ENCODE measurements at regions not wholly inside any gene's neighbourhood (a gene's known extent, or its start where the extent isn't known, plus 50 kb on each side); places are given as distances from the start of the nearest gene placed in this dataset.

DNA sequence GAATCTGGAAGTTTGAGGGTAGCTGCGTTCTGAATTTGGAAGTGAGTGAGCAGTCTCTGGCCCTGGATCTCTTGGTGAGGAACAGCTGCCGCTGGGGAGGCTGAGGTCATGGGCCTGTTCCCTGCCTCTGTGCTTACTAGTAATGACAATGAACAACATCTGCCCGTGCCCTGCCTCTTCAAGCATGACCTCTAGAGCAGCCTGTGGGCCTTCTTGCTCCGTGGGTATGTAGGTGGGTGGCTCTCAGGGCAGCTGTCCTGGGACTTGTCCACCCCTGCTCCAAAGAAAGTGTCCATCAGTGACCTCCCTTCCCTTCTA lies 186.2 kb downstream of the CXCL12 start:
- DNase-seq (ENCODE audit: low read depth) = no peak

DNA sequence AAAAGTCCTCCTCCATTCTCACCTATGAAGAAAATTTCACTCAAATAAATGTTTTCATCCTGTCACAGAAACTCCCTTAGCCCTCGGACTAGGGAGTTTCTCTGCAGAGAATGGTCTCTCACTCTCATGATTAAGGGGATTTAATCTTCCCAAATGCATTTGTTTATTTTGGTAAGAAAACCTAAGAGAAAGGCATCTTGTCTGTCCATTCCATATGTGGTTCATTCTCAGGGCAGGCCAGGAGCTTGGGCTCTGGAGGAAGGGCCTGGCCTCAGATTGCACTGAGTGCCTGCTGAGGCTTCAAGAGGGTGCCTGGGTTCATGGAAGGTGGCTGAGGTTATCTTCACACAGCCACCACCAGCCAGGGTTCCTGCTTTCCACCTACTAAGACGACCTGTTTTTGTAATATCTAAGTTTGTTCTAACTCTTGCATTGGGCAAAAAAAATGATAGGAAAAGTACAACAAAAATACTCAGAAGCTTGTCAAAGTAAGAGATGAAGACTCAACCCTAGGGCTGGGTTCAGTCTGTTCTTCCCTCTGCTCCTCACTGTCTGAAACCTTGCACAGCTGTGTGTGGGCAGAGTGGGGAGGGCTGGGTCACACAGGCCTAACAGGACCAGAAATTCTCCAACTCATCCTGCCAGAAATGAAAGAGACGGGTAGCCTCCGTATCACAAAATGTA lies 186.7 kb downstream of the CXCL12 start:
- DNase-seq (ENCODE audit: low read depth) = no peak

DNA sequence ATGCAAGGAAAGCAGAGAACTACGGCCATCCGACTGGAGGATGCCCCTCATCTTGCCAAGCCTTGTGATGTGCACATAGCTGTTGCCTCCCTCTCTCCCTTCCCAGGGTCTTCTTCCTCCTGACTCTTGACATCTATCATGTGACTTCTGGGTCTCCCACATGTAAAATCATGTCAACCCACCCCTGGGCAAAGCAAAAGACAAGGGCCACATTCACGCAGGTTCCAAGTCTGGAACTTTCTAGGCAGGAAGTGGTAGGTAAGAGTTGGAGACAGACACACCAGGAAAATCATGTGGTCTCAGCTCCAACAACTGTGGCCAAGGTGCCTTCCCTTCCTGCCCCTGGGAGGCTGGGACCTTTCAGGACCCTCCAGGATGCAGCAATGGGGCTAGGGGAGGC lies 187.3 kb downstream of the CXCL12 start:
- DNase-seq (ENCODE audit: low read depth) = no peak

DNA sequence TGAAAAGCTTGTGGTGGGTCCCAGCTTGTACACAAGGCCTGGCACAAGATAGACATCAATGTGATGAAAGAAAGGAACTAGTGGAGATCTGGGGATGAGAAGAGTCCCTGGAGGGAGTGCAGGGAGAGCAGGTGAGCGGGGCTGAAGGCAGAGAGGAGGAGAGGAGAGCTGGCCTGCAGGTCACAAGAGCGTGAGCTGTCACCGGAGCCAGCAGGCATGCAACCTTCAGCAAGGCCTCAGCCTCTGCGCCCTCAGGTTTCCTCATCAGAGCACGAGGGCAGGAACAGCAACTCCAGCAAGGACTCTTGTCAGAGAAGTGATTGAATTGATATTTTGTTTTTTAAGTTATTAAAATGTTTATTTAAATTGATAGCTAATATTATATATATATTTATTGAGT lies 188.6 kb downstream of the CXCL12 start:
- no peak for DNase-seq (ENCODE audit: low read depth)

DNA sequence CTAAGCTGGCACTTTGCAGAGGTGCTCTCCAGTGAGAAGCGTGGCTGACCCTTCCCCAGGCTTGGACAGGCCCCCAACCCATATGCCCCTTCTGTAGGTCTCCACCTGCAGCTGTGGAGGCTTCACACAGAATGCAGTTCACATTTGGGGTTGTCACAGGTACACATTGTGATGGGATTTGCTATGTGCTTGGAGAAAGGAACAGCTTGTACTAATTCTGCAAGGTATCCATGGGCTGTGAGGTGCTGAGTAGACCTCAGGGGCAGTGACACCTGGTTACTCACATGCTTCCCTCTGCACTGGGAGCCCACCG lies 188.9 kb downstream of the CXCL12 start:
- no peak for DNase-seq (ENCODE audit: low read depth)

DNA sequence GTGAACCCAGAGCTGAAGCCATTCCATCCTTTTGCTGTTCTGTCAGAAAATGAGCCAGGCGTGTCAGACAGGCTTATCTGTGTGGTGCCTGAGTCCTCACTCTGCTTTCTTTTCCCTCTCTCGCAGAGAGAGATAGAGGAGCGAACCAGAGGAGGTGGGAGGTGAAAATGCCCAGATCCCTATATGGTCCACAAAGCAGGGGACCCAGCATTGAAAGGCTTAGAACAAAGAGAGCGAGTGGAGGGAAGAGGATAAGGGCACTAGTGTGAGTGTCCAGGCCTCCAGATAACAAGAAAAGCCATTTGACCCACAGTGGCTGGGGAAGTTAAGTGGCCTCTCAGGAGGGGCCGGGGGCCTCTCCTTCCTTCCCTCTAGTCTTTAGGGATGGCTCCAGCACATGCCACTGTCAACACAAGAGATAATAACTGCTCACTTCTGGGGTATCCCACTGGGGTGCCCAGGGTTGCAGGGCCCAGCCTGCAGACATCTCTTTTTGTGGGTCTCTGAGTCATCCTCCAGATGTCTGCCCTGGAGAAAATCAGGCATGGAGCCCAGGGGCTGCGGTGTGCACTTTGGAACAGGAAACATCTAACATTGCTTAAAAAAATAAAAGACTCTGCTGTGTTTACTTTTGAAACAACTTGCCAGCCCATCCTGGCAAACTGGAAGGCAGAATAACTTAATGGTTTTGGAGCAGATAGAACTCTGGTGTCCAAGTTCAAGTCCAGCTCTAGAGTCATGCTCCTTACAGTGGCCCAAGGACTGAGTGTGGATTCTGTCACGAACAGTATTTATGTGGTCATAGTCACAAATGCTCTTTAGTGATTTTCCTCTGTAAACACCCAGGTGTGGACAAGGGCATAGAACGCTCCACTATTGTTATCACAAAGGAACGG lies 189.5 kb downstream of the CXCL12 start:
- no peak for DNase-seq (ENCODE audit: low read depth)

DNA sequence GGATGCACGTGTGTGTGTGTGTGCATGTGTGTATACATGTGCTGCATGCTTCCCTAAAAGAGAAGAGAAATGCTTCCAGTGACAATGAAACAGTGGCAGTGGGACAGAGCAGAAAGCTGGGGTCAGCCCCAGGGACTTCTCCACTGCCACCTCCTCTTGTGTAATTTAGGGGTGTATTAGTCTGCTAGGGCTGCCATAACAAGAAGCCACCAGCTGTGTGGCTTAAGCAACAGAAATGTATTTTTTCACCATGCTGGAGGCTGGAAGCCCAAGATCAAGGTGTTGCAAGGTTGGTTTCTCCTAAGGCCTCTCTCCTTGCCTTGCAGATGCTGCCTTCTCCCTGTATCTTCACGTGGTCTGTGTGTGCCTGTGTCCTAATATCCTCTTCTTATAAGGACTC lies 190.5 kb downstream of the CXCL12 start:
- DNase-seq (ENCODE audit: low read depth) = no peak

DNA sequence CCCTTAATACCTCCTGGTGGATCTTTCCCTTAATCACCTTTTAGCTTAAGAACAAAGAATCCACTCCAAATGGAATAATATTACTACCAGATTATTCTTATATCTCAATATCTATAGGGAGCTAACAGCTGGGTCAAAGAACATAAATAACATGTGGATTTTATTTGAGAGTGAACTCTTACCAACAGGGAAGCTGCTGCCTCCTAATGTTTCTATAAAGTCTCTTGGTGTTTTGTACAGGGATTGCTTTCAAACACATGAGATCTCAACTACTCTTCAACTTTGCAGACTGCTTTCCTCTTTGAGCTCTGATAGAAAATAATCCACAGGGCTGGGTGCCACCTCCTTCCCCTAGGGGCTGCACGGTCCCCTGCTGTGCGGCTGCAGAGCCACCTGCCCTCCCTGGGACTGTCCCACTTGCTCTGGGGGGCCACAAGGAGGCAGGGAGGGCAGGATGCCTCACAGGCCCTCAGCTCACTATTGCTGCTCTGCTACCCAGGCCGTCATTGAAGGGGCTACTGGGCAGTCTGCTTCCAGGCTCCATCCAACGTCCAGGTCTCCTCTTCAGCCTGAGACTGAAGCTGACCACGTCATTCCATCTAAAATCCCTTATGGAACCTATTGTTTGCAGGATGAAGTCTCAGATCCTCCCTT lies 191.2 kb downstream of the CXCL12 start:
- DNase-seq (ENCODE audit: low read depth) = no peak

DNA sequence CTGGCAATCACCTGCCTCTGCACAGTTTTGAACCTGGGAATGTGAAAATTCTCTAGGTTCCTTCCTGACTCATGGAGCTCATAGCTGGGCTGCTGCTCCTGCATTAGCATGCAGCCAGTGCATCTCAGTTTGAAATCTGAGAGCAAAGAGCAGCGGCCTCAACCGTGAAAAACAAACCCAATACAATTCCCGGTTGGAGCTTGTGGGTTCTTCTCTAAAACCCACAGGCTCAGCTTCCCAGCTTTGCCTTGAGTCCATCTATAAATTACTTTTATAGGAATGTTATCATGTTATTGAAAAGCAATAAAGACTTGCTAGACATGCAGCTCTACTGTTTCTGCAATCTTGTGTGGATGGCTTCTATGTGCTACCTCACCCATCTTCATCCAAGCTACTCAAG lies 191.7 kb downstream of the CXCL12 start:
- DNase-seq (ENCODE audit: low read depth) = no peak

DNA sequence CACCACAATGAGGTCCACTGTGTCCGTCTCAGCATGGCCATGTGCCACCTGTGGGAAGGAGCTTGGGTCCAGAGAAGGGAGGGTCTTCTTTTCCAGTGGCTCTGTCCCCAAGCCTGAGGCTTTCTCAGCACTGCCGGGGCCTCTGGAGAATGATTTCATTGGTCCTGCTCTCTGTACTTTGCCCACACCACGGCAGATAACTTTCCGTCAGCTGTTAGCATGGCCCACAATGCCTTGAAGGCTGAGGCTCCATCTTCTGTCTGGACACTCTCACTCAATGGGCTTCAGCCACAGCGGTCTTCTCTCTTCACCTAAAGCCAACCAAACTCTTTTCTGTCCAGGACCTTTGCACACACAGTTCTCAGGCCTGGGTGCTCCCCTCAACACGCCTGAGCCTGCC lies 192.5 kb downstream of the CXCL12 start:
- no peak for DNase-seq (ENCODE audit: low read depth)

DNA sequence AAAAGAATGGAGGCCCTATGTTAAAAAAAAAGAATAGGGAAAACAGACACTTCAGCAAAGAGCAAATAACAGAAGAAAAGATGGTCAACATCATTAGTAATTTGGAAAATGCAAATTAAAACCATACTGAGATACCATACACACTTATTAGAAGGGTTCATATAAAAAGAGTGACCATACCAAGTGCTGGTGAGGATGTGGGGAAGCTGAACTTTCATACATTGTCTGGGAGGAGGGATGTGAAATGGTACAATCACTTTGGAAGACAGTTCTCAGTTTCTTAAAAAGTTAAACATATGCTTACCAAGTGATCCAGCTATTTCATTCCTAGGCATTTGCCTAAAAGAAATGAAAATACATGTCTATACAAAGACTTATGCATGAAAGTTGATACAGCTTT lies 194.4 kb downstream of the CXCL12 start:
- DNase-seq (ENCODE audit: low read depth) = no peak

DNA sequence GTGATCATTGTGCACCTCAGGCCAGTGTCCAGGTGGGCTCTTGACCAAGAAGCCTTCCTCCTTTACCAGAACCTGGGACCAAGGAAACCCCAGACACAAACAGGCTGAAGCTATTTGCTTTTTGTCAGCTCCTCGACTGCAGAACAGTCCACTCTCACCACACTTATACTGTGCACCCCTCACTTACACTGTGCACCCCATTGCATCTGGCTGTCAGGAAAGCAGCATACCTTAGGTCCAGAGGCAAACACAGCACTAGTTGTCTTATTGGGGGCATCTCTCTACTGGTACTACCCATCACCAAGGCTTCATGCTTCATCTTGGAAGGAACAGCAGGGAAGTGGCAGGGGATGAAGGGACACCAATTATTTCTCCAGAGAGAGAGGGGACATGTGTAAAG lies 198.1 kb downstream of the CXCL12 start:
- no peak for DNase-seq (ENCODE audit: low read depth)

DNA sequence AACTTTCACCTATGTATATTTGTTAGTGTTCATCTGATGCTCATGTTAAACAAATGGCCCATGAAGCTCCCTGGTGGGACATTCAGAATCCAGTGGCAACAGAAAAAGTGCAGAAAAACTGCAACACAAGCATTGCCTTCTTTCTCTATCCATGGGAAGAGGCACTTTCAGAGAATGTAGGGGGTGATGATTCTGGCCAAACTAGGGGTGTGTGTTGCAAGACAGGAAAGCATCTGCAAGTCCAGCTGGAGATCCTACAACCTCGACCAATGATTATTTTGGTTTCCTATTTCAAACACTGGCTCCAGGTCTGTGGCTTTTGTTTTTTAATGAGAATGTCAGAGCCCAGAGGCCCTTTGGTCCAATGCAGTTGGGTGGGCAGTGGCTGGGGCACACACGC lies 198.7 kb downstream of the CXCL12 start:
- no peak for DNase-seq (ENCODE audit: low read depth)

DNA sequence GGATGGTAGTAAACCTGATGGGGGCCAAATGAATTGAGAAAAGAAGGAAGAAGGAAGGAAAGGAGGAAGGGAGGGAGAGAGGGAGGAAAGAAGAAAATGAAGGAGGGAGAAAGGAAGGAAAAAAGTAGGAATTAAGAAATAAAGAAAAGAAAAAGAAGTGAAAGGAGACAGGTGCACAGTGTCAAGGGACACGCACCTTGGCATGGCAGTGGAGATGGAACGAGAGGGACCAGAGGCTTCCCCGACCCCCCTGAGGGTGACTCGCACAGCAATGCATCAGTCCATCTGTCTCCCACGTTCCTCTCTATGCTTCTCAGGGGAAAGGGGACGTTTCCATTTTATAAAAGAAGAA lies 199.6 kb downstream of the CXCL12 start:
- DNase-seq (ENCODE audit: low read depth) = no peak

DNA sequence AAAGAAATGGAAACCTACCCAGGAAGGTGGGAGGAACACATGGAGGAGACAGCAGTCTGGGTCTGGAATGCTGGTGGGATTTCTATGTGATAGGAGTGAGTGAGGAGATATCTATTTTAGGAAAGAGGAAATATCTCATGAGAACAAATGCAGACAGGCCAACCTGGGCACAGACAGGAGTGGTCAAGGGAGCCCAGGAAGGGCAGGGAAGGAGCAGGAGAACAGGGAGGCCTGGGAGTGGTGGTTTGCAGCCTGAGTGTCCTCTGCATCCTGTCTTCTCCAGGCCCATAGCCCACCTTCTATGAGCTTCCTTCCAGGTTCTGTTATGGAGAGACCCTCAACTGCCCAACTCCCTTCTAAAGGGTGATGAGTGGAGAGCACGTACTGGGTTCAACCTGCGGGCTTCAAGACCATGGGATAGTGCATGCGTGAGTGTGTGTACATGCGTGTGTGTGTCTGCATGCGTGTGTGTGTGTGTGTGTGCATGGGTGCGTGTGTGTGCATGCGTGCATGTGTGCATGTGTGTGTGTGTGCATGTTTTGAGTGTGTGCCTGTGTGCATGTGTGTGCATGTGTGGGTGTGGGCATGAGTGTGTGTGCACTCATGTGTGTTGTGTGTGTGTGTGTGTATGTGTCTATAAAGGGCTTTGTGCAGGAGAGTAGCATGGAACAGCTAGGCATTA lies 200.1 kb downstream of the CXCL12 start:
- DNase-seq (ENCODE audit: low read depth) = no peak

DNA sequence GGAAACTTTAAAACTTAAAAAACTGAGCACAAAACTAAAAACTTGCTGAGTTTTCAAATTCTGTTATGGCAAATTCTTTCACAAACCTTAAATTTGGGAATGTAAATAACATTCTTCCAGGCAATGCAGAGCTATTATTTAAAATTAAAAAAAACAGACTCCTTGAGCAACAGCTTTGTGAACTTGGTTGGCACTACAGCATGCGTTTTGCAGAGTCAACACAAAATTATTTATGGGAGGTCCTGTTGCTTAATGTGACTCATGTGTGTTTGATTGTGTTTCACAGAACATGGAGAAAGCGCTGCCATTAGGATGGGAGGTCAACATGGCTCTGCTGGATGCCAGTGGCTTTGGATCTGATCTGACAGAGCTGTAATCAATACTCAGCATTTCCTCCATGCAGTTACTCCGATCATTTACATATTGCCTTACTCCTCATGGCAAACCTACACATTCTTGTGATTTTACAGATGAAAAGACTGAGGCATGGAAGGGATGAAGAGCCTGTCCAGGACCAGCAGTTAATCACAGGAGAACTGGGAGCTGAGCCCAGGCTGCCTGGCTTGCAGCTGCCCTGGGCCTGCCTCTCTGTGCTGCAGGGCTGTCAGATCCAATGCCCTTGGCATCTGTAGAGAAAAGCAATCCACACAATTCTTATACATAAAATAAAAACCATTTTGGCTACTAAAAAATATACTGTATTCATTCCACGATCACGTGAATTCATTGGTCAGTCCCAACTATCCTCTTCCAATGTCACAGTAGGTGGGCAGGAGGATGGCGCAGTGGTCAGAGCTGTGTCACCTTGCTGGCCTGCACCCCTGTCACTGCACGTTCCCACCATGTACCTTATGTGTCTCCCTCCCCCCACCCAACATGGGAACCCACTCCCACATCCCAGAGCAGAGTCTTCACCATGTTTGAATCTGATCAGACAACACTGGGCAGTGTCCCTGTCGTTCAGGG lies 200.9 kb downstream of the CXCL12 start:
- no peak for DNase-seq (ENCODE audit: low read depth)

DNA sequence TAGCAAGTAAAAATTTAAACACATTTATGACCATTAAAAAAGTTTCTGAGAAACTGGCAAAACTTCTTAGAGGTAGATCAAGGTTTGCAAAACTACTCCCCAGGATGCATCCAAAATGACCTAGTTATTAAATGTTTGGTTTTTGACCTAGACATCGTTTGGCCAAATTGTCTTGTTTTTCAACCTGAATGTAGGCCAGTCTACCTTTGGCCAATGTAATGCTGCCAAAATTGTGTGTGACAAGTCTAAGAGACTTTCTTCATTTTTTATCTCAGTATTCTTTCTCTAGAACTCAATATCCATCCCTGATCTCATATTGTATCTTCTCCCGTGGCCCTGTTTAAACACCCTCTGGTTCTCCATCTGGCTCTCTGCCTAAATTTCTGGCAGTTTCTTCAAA lies 202.0 kb downstream of the CXCL12 start:
- no peak for DNase-seq (ENCODE audit: low read depth)

DNA sequence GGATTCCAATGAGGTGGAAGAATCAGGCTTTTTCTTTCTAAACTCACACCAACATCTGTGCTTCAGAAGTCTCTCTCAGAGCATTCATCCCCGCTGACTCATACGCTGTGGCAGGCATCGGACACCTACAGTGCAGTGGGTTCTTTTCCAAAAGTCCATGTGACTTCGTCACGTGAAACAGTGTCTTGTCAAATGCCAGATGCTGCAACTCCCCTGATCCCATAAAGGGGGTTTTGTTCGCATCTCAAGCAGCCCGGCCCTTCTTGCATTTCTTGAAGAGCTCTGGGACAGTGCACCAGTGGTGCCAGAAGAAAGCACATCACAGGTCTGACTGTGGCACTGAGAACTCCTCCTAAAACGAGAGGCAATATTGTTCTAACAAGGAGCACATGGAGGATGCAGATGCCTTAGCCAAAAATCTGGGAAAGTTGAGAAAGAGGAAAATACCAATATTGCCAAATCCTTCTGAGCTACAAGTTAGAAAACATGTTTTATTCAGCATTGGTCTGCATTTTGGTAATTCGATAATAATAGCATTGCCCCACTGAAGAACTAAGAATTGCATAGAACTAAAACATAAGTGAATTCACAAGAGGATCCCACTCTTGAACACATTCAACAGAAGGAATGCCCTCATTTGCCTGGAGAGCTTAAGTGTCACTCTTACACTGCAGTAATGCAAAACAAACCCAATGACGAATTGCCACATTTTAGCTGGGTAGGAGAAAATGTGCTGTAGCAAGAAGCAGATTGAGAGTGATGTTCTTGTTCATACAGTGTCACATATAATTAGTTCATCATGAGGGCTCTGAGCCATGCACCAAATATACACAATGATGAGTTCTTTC lies 204.4 kb downstream of the CXCL12 start:
- no peak for DNase-seq (ENCODE audit: low read depth)

DNA sequence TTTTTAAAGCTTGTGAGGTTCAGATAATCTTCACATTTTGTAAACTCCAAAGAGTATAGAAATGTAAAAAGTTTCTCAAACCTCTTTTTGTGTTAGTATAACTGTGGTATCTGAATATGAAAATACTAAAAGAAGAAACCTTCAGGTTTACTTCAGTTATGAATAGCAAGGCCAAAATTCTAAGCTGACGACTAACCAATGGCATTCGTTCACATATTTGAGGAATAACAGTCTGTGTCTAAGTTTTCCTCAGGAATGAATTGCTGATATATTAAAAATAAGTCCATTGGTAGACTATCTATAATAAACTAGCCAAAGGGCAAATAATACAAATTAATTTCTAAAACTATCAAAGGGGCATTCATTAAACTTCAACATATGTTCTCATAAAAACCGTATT lies 206.0 kb downstream of the CXCL12 start:
- DNase-seq (ENCODE audit: low read depth) = no peak

DNA sequence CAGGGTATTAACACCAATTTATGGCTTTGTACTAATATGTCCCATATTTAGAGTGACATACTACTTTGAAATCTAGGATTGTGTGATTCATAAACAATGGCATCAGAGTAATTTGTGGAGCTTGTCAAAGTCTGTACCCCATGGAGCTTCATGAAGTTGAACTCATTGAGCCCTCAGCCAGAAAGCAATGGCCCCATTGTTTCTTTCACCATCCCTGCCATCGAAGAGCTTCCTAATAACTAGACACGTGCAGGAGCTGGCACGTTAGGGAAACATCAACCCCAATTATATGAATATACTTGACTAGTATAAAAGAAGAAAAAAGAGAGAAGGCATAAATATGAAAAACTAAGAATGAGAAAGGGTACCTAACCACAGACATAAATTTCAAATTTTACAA lies 206.6 kb downstream of the CXCL12 start:
- DNase-seq (ENCODE audit: low read depth) = no peak

DNA sequence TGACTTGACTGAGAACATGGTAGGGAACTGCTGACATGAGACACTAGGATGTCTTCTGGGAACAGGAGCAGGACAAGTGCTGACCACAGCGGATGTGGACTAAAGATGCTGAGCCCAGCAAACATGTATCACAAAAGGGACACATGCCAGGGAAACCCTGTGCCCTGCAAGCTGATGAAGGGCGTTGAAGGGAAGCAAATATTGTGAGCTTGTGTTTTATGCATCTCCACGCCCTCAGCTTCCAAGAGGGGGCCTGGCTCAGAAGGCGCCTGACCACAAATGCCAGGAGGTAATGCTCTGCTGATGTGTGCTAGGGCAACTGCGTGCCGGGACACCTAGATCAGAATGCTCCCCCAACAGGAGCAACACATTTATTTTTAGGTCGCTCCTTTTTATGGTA lies 207.3 kb downstream of the CXCL12 start:
- no peak for DNase-seq (ENCODE audit: low read depth)
